ENCODE measurements at regions not wholly inside any gene's neighbourhood (a gene's known extent, or its start where the extent isn't known, plus 50 kb on each side); places are given as distances from the start of the nearest gene placed in this dataset.
"Not testable (repeated sequence)": the region's sequence is repeated elsewhere in the genome, so short reads cannot be mapped to it uniquely, and the experiment has no call there.

DNA sequence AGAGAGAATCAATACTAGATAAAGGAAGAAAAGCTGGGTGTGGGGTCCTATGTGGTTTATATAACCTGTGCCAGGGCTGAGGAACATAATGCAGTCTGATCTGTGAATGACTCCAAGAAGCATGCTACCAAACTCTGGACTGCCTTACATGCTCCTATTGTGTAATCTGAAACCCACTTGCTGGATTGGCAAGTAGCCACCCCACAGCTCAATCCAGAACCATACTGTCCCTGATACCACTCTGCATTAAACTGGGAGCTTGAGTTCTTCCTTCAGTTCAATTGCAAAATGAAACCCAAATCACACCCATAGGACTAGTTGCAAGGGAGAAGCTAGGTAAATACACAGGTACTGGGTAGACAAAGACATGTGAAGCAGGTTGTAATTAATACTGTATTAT is 115.4 kb upstream of the NEGR1 start:
- Mint-ChIP-seq H3K4me1 (no peaks in the 10 kb centered on the region), H3K27ac (ENCODE audit: unreplicated experiment) (no peak overlapping the region), H3K36me3 (ENCODE audit: low read depth) (no peaks in the 10 kb centered on the region), H3K27me3 (ENCODE audit: low read depth) (peaks cover 10% of the 10 kb centered on the region), H3K9me3 (no peaks in the 10 kb centered on the region), H3K4me3 (no peak overlapping the region)
- TF ChIP-seq CTCF (conservative IDR thresholded peaks at IDR 0.05), result no peak
- no peak for DNase-seq (ENCODE audit: low read depth, low spot score)

DNA sequence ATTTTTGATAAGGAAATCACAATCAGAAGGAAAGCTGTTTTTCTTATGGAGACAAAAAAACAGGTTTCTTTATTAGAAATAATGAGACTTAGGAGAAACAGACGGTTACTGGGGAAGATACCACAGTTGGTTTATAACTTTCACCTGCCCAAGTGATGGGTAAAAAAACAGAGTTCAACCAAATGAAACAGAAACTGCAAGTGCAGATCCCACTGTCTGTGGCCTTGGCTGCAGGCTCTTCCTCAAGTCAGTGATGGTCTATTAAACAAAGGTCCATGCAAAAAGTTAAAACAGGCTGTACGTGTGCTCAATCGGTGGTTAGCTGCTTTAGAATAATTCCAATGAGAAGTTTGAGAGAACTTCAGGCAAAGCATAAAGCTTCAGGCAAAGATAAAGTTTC is 112.1 kb upstream of the NEGR1 start:
- H3K36me3 Mint-ChIP-seq (ENCODE audit: low read depth), result no peaks in the 10 kb centered on the region
- peaks cover 10% of the 10 kb centered on the region for H3K27me3 Mint-ChIP-seq (ENCODE audit: low read depth)
- no peaks in the 10 kb centered on the region for H3K4me1 Mint-ChIP-seq
- TF ChIP-seq CTCF (conservative IDR thresholded peaks at IDR 0.05), result no peak
- peaks cover 4% of the 10 kb centered on the region for H3K9me3 Mint-ChIP-seq
- no peak overlapping the region for H3K4me3 Mint-ChIP-seq
- no peak for DNase-seq (ENCODE audit: low read depth, low spot score)
- no peak overlapping the region for H3K27ac Mint-ChIP-seq (ENCODE audit: unreplicated experiment)

- no peak for DNase-seq (ENCODE audit: low read depth, low spot score)
- Mint-ChIP-seq H3K4me1 (no peaks in the 10 kb centered on the region), H3K27ac (ENCODE audit: unreplicated experiment) (no peak overlapping the region), H3K27me3 (ENCODE audit: low read depth) (no peaks in the 10 kb centered on the region), H3K9me3 (peaks cover 3% of the 10 kb centered on the region), H3K36me3 (ENCODE audit: low read depth) (no peaks in the 10 kb centered on the region), H3K4me3 (no peak overlapping the region)
- no peak for TF ChIP-seq CTCF (conservative IDR thresholded peaks at IDR 0.05)
Observed at GRCh38 chr1:72379072-72379471, 96.7 kb upstream of the NEGR1 start.

DNA sequence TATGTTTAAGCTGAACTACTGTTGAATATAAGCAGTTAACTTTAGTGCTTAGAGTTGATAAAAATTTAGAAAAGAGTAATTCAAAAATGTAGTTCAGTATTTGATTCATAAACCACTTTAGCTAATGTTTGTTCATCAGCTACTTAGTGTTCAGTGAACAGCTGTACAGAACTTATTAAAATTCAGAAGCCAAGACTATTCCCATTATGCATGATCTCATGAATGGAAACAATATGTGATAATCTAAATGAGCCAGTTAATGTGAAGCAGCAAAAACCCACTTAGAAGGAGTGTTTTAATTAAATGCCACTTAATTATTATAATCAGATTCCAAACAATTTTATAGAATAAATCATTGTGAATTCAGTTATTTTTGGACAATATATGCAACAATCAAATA is 92.9 kb upstream of the NEGR1 start:
- no peaks in the 10 kb centered on the region for H3K27me3 Mint-ChIP-seq (ENCODE audit: low read depth)

DNA sequence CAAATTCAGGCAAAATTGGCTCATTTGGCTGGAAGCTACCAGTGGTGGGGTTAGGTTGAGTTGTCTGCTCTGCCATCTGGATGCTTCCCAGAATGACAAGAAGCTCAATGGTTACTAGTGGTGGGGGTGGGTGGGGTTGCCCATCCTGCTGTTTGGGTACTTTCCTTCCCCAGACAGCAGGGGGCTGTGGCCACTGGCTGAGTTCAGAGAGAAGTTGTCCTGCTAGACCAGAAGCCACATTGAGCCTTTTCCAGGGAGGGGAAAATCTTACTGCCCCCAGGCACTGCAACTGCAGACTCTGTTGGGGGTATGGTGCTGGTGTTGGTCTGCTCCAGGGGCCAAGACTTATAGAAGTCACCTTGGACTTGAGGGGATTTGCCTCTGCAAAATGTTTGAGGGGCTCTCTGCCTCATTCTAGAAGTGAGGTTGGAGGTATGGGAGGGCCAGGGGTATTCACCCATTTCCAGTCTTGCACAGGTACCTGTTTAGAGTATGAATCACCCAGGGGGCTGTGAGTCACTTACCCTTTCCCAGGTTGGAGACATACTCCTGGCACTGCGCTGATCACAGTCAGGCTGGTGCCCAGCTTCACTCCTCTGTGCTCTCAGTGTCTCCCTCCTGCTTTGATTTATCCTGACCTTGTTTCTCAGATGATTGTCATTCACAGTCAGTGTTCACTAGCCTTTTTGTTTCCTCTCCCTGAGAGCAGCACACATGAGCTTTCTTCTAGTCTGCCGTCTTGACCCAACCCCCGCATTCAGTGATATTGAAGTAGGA is 89.1 kb upstream of the NEGR1 start:
- Mint-ChIP-seq H3K4me1 (peaks cover 7% of the 10 kb centered on the region), H3K36me3 (ENCODE audit: low read depth) (no peaks in the 10 kb centered on the region), H3K27me3 (ENCODE audit: low read depth) (peaks cover 7% of the 10 kb centered on the region), H3K4me3 (no peak overlapping the region), H3K9me3 (no peaks in the 10 kb centered on the region), H3K27ac (ENCODE audit: unreplicated experiment) (peak overlapping the region; percentile 73)
- TF ChIP-seq CTCF (conservative IDR thresholded peaks at IDR 0.05), result no peak
- DNase-seq (ENCODE audit: low read depth, low spot score), result peak; percentile 2

More for the DNA sequence above, 92.9 kb upstream of the NEGR1 start:
- no peak for DNase-seq (ENCODE audit: low read depth, low spot score)
- Mint-ChIP-seq H3K27ac (ENCODE audit: unreplicated experiment) (no peak overlapping the region), H3K4me3 (no peak overlapping the region), H3K36me3 (ENCODE audit: low read depth) (no peaks in the 10 kb centered on the region), H3K9me3 (peaks cover 3% of the 10 kb centered on the region), H3K4me1 (peaks cover 7% of the 10 kb centered on the region)
- no peak for TF ChIP-seq CTCF (conservative IDR thresholded peaks at IDR 0.05)

DNA sequence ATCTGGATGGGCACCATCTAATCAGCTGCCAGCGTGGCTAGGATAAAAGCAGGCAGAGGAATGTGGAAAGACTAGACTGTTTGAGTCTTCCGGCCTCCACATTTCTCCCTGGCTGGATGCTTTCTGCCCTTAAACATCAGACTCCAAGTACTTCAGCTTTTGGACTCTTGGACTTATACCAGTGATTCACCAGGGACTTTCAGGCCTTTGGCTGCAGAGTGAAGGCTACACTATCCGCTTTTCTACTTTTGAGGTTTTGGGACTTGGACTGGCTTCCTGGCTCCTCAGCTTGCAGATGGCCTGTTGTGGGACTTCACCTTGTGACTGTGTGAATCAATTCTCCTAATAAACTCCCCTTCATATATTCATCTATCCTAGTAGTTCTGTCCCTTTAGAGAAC is 88.5 kb upstream of the NEGR1 start:
- H3K9me3 Mint-ChIP-seq; DNase-seq (ENCODE audit: low read depth, low spot score); H3K27ac Mint-ChIP-seq (ENCODE audit: unreplicated experiment); H3K4me1 Mint-ChIP-seq; H3K27me3 Mint-ChIP-seq (ENCODE audit: low read depth); H3K4me3 Mint-ChIP-seq; H3K36me3 Mint-ChIP-seq (ENCODE audit: low read depth): not testable (repeated sequence)

All from neural crest cell (in vitro differentiated cells).